DOHH2 (cell line): ENCODE measurements at regions not wholly inside any gene's neighbourhood (a gene's known extent, or its start where the extent isn't known, plus 50 kb on each side); places are given as distances from the start of the nearest gene placed in this dataset.

Experiments used
- H3F3A ChIP-seq: fragments of 200-600 bp; sonication (generic), shearing (Covaris generic); 2 replicates; pipeline ENCODE4 v1.6.0; 2016; ENCODE audit warnings: antibody characterized with exemption, mild to moderate bottlenecking; ENCODE audit not compliant: control insufficient read depth, insufficient read depth
- H3K27ac ChIP-seq: fragments of 200-600 bp; sonication (generic); 2 replicates; pipeline ENCODE4 v1.5.1; 2014; ENCODE audit warnings: low read depth, mild to moderate bottlenecking, low read length, moderate library complexity
- H3K27me3 ChIP-seq: fragments of 200-600 bp; sonication (generic); 2 replicates; pipeline ENCODE4 v1.6.1; 2014; ENCODE audit warnings: mild to moderate bottlenecking, low read length, mixed read lengths; ENCODE audit not compliant: control insufficient read depth
- H3K36me3 ChIP-seq: fragments of 200-600 bp; sonication (generic); 2 replicates; pipeline ENCODE4 v1.6.1; 2014; ENCODE audit warnings: mild to moderate bottlenecking, low read length, moderate library complexity, mixed read lengths; ENCODE audit not compliant: control insufficient read depth
- H3K4me1 ChIP-seq: fragments of 200-600 bp; sonication (generic); 2 replicates; pipeline ENCODE4 v1.6.1; 2014; ENCODE audit warnings: mild to moderate bottlenecking, low read length, mixed read lengths; ENCODE audit not compliant: control insufficient read depth
- H3K4me2 ChIP-seq: fragments of 200-600 bp; sonication (generic); 2 replicates; pipeline ENCODE4 v1.6.0; 2014; ENCODE audit warnings: mild to moderate bottlenecking, low read length, moderate library complexity
- H3K4me3 ChIP-seq: fragments of 200-600 bp; sonication (generic); 2 replicates; pipeline ENCODE4 v1.5.1; 2014; ENCODE audit warnings: mild to moderate bottlenecking, low read length, mixed read lengths
- H3K79me2 ChIP-seq: fragments of 200-600 bp; sonication (generic); 2 replicates; pipeline ENCODE4 v1.6.1; 2014; ENCODE audit warnings: mild to moderate bottlenecking, low read length, mixed read lengths; ENCODE audit not compliant: control insufficient read depth
- H3K9me2 ChIP-seq: fragments of 200-600 bp; sonication (generic); replicated peaks from 2 replicates; pipeline ENCODE4 v1.6.1; 2014; ENCODE audit warnings: mild to moderate bottlenecking, low read length, mixed read lengths; ENCODE audit not compliant: control insufficient read depth
- H3K9me3 ChIP-seq: fragments of 200-600 bp; sonication (generic); 2 replicates; pipeline ENCODE4 v1.6.1; 2014; ENCODE audit warnings: antibody characterized with exemption, low read length, mixed read lengths; ENCODE audit not compliant: control insufficient read depth, insufficient read depth
- H4K20me1 ChIP-seq: fragments of 200-600 bp; sonication (generic); 2 replicates; pipeline ENCODE4 v1.6.0; 2014; ENCODE audit warnings: low read depth, mild to moderate bottlenecking, antibody characterized with exemption, low read length, moderate library complexity; ENCODE audit not compliant: control insufficient read depth, insufficient read depth
- CTCF ChIP-seq: fragments of 200-600 bp; sonication (generic); IDR thresholded peaks from one replicate; pipeline ENCODE4 v1.5.1; 2014; ENCODE audit warnings: antibody characterized with exemption, mild to moderate bottlenecking, low read depth, low read length; ENCODE audit not compliant: poor library complexity, severe bottlenecking
- EZH2phosphoT487 ChIP-seq: fragments of 200-600 bp; sonication (generic); IDR thresholded peaks from 2 replicates; pipeline ENCODE4 v1.6.1; 2017; ENCODE audit warnings: borderline replicate concordance, mild to moderate bottlenecking, antibody characterized with exemption, low read length, moderate library complexity, mixed read lengths

GRCh38 chr6:140256248-140256647 is 881.8 kb upstream of the CITED2 start:
- no peak overlapping the region for H3K4me3 ChIP-seq
- no peaks in the 10 kb centered on the region for H3F3A ChIP-seq
- no peaks in the 10 kb centered on the region for H3K27me3 ChIP-seq
- no peak overlapping the region for H3K4me2 ChIP-seq
- H3K4me1 ChIP-seq, result no peaks in the 10 kb centered on the region
- H3K9me3 ChIP-seq, result no peaks in the 10 kb centered on the region
- TF ChIP-seq EZH2phosphoT487, result no peak
- no peak for TF ChIP-seq CTCF
- no peaks in the 10 kb centered on the region for H4K20me1 ChIP-seq
- no peak overlapping the region for H3K27ac ChIP-seq
- H3K9me2 ChIP-seq, result no peaks in the 10 kb centered on the region
- no peaks in the 10 kb centered on the region for H3K36me3 ChIP-seq
- no peaks in the 10 kb centered on the region for H3K79me2 ChIP-seq

DNA sequence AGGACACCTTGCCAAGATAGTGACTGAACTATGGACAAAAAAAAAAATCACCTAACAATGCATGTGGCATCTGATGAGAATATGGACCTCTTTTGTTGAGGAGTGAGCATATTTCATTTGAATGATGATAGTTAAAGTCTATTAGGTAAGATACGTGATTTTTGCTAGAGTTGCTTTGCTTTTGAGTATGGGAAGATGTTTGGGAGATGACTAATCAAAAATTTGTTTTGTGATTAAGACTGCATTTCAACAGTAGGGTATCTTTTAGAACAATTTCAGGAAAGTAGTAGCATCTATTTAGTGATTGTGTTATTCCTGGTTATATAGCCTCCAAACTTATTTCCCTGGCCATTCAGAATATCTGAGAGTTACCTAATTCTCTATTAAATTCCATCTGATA is 878.6 kb upstream of the CITED2 start:
- Histone ChIP-seq H4K20me1 (no peaks in the 10 kb centered on the region), H3K27ac (no peak overlapping the region), H3K9me3 (no peaks in the 10 kb centered on the region), H3F3A (no peaks in the 10 kb centered on the region), H3K4me3 (no peak overlapping the region), H3K4me2 (no peak overlapping the region), H3K36me3 (no peaks in the 10 kb centered on the region), H3K27me3 (no peaks in the 10 kb centered on the region), H3K79me2 (no peaks in the 10 kb centered on the region), H3K9me2 (no peaks in the 10 kb centered on the region), H3K4me1 (no peaks in the 10 kb centered on the region)
- TF ChIP-seq CTCF, result no peak
- TF ChIP-seq EZH2phosphoT487, result no peak

- Histone ChIP-seq H3K4me2 (no peak overlapping the region), H3K36me3 (no peaks in the 10 kb centered on the region), H3K4me3 (no peak overlapping the region), H3K9me3 (no peaks in the 10 kb centered on the region), H3K4me1 (no peaks in the 10 kb centered on the region), H3K79me2 (no peaks in the 10 kb centered on the region), H3K27me3 (no peaks in the 10 kb centered on the region), H3F3A (no peaks in the 10 kb centered on the region), H3K27ac (no peak overlapping the region), H3K9me2 (no peaks in the 10 kb centered on the region), H4K20me1 (no peaks in the 10 kb centered on the region)
- TF ChIP-seq CTCF (no peak), EZH2phosphoT487 (no peak)
These were observed 877.7 kb upstream of the CITED2 start for GRCh38 chr6:140252099-140252498.
